ENCODE measurements at regions not wholly inside any gene's neighbourhood (a gene's known extent, or its start where the extent isn't known, plus 50 kb on each side); places are given as distances from the start of the nearest gene placed in this dataset.
A peak's percentile ranks its signal among the peaks of the same experiment; 100 is the strongest.

GRCh38 chrX:113514906-113515305 lies 674.3 kb upstream of the AMOT start:
- TF ChIP-seq MEF2D (CRISPR knock-in tag; IDR thresholded peaks at IDR 0.05) = no peak
- TF ChIP-seq ZSCAN29 (CRISPR knock-in tag; conservative IDR thresholded peaks at IDR 0.05) = no peak
- TF ChIP-seq EP300 (IDR thresholded peaks at IDR 0.05; ENCODE audit: low read depth in 2 of 2, low read length in 2 of 2) = peak in 1 of 2 experiments; percentile 56; a peak in 1 of 4 replicates
- TF ChIP-seq EP300 (CRISPR knock-in tag; IDR thresholded peaks at IDR 0.05; ENCODE audit: borderline replicate concordance) = no peak
- no peak for TF ChIP-seq ZBTB1 (CRISPR knock-in tag; IDR thresholded peaks at IDR 0.05; ENCODE audit: borderline replicate concordance)
- TF ChIP-seq MYC (CRISPR knock-in tag; IDR thresholded peaks at IDR 0.05; ENCODE audit: borderline replicate concordance) = no peak
- no peak for TF ChIP-seq ZNF180 (CRISPR knock-in tag; IDR thresholded peaks at IDR 0.05; ENCODE audit: borderline replicate concordance, low read depth)
- TF ChIP-seq, protein P1, sequence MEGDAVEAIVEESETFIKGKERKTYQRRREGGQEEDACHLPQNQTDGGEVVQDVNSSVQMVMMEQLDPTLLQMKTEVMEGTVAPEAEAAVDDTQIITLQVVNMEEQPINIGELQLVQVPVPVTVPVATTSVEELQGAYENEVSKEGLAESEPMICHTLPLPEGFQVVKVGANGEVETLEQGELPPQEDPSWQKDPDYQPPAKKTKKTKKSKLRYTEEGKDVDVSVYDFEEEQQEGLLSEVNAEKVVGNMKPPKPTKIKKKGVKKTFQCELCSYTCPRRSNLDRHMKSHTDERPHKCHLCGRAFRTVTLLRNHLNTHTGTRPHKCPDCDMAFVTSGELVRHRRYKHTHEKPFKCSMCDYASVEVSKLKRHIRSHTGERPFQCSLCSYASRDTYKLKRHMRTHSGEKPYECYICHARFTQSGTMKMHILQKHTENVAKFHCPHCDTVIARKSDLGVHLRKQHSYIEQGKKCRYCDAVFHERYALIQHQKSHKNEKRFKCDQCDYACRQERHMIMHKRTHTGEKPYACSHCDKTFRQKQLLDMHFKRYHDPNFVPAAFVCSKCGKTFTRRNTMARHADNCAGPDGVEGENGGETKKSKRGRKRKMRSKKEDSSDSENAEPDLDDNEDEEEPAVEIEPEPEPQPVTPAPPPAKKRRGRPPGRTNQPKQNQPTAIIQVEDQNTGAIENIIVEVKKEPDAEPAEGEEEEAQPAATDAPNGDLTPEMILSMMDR (CRISPR knock-in tag; IDR thresholded peaks at IDR 0.05) = no peak
- no peak for TF ChIP-seq SNRNP70 (IDR thresholded peaks at IDR 0.05; ENCODE audit: low read depth, low read length)
- no peak for TF ChIP-seq ZBTB8A (CRISPR knock-in tag; IDR thresholded peaks at IDR 0.05; ENCODE audit: borderline replicate concordance, low read depth)
- no peak for TF ChIP-seq ATF2 (CRISPR knock-in tag; IDR thresholded peaks at IDR 0.05)
- TF ChIP-seq, protein P2, sequence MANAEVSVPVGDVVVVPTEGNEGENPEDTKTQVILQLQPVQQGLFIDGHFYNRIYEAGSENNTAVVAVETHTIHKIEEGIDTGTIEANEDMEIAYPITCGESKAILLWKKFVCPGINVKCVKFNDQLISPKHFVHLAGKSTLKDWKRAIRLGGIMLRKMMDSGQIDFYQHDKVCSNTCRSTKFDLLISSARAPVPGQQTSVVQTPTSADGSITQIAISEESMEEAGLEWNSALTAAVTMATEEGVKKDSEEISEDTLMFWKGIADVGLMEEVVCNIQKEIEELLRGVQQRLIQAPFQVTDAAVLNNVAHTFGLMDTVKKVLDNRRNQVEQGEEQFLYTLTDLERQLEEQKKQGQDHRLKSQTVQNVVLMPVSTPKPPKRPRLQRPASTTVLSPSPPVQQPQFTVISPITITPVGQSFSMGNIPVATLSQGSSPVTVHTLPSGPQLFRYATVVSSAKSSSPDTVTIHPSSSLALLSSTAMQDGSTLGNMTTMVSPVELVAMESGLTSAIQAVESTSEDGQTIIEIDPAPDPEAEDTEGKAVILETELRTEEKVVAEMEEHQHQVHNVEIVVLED (CRISPR knock-in tag; IDR thresholded peaks at IDR 0.05; ENCODE audit: borderline replicate concordance) = no peak
- no peak for TF ChIP-seq ZNF530 (CRISPR knock-in tag; IDR thresholded peaks at IDR 0.05; ENCODE audit: low read depth)
- no peak for TF ChIP-seq ZNF589 (CRISPR knock-in tag; conservative IDR thresholded peaks at IDR 0.05)
